Nephron progenitor cell (in vitro differentiated cells): ENCODE measurements at regions not wholly inside any gene's neighbourhood (a gene's known extent, or its start where the extent isn't known, plus 50 kb on each side); places are given as distances from the start of the nearest gene placed in this dataset.
"Not testable (repeated sequence)": the region's sequence is repeated elsewhere in the genome, so short reads cannot be mapped to it uniquely, and the experiment has no call there.

Experiments
- DNase-seq: peaks from one replicate; pipeline ENCODE4 v3.0.0; 2021
- H3K27ac Mint-ChIP-seq: 2 replicates; pipeline ENCODE4 v1.8.0; 2021; ENCODE audit warnings: mild to moderate bottlenecking, moderate library complexity, mixed read lengths
- H3K27me3 Mint-ChIP-seq: 2 replicates; pipeline ENCODE4 v1.8.0; 2021; ENCODE audit warnings: mild to moderate bottlenecking, low read depth, mixed read lengths; ENCODE audit not compliant: poor library complexity
- H3K36me3 Mint-ChIP-seq: 2 replicates; pipeline ENCODE4 v1.8.0; 2021; ENCODE audit warnings: low read depth, mixed read lengths
- H3K4me1 Mint-ChIP-seq: 2 replicates; pipeline ENCODE4 v1.8.0; 2021; ENCODE audit warnings: mixed read lengths
- H3K4me3 Mint-ChIP-seq: 2 replicates; pipeline ENCODE4 v1.8.0; 2021; ENCODE audit warnings: mild to moderate bottlenecking, moderate library complexity, mixed read lengths
- H3K9me3 Mint-ChIP-seq: 2 replicates; pipeline ENCODE4 v1.8.0; 2021; ENCODE audit warnings: mild to moderate bottlenecking, moderate library complexity, mixed read lengths
- TF ChIP-seq, protein P1 (sequence below): fragments of 200-600 bp; sonication (generic); IDR thresholded peaks from 2 replicates; pipeline ENCODE4 v1.5.0; 2021; ENCODE audit warnings: antibody characterized with exemption

DNA sequence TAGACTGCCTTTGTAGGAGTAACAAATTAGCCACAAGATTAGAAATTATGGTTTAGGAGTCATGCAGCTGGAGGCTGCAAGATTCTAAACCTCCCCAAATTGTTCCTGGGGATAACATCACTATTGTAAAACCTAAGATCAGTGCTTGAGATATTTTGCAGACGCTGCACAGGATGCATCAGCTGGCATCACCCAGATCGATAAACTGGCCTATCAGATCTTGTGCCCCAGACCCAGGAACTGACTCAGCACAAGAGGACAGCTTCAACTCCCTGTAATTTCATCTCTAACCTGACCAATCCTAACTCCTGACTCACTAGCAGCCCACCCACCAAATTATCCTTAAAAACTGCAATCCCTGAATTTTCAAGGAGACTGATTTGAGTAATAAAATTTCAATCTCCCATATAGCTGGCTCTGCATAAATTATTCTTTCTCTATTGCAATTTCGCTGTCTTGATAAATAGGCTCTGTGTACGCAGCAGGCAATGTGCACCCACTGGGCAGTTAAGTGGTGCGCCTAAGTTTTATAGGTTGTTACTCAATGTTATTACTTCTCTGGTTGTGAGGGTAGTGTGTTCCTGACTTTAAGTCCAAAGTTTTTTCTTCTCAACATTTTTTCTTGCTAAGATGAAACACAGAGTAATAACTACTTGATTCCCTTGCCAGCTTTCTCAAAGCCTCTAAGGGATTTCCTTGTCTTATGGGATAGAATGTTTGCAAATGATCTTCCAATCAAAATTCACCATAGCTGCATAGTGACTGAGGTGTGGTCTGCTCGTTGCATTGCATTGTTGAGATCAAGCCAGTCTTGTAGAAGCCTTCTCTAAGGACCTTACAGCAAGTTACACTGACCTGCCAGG lies 312.3 kb upstream of the DKK2 start:
- Mint-ChIP-seq H3K27ac (peak overlapping the region; percentile 23), H3K27me3 (no peaks in the 10 kb centered on the region), H3K9me3 (no peaks in the 10 kb centered on the region), H3K36me3 (no peaks in the 10 kb centered on the region), H3K4me1 (peaks cover 11% of the 10 kb centered on the region), H3K4me3 (no peak overlapping the region)
- TF ChIP-seq, protein P1, sequence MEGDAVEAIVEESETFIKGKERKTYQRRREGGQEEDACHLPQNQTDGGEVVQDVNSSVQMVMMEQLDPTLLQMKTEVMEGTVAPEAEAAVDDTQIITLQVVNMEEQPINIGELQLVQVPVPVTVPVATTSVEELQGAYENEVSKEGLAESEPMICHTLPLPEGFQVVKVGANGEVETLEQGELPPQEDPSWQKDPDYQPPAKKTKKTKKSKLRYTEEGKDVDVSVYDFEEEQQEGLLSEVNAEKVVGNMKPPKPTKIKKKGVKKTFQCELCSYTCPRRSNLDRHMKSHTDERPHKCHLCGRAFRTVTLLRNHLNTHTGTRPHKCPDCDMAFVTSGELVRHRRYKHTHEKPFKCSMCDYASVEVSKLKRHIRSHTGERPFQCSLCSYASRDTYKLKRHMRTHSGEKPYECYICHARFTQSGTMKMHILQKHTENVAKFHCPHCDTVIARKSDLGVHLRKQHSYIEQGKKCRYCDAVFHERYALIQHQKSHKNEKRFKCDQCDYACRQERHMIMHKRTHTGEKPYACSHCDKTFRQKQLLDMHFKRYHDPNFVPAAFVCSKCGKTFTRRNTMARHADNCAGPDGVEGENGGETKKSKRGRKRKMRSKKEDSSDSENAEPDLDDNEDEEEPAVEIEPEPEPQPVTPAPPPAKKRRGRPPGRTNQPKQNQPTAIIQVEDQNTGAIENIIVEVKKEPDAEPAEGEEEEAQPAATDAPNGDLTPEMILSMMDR, result no peak
- DNase-seq, result no peak

DNA sequence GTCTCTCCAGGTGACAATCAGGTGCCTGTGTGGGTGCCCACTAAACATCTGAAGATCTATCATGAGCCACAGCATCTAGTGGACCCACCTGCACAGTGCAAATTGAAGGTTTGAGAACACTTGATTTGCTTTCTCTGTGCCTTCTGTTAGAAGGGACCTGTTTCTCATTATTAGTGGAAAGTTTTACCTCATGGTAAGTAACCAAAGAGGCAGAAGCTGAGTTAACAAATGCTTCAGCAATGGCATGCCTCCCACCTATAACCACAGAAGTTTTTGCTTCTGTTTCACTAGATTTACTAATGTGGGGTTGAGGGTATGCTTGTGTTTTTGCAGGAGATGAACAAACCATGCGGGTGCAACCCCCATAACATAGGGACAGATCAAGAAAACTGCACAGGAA lies 297.4 kb upstream of the DKK2 start:
- Mint-ChIP-seq H3K27ac (no peak overlapping the region), H3K9me3 (peaks cover 16% of the 10 kb centered on the region), H3K4me1 (no peaks in the 10 kb centered on the region), H3K27me3 (no peaks in the 10 kb centered on the region), H3K36me3 (peaks cover 3% of the 10 kb centered on the region), H3K4me3 (no peak overlapping the region)
- TF ChIP-seq, protein P1, result no peak
- DNase-seq, result no peak

DNA sequence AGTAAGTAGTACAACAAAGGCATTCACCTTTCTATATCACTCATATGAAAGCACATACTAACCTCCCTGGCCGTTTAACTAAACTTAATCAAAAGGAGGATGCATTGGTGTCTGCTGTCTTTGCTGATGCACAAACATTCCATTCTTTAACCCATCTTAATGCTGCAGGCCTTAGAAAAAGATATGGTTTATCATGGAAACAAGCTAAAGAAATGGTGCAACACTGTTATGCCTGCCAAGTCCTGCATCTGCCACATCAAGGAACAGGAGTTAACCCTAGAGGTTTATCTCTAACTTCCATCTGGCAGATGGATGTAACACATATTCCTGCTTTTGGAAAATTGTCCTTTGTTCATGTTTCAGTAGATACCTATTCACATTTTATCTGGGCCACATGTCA lies 296.5 kb upstream of the DKK2 start:
- Mint-ChIP-seq H3K9me3 (peaks cover 25% of the 10 kb centered on the region), H3K36me3 (peaks cover 11% of the 10 kb centered on the region)
- DNase-seq, H3K27me3 Mint-ChIP-seq, H3K27ac Mint-ChIP-seq, H3K4me1 Mint-ChIP-seq, H3K4me3 Mint-ChIP-seq: not testable (repeated sequence)

DNA sequence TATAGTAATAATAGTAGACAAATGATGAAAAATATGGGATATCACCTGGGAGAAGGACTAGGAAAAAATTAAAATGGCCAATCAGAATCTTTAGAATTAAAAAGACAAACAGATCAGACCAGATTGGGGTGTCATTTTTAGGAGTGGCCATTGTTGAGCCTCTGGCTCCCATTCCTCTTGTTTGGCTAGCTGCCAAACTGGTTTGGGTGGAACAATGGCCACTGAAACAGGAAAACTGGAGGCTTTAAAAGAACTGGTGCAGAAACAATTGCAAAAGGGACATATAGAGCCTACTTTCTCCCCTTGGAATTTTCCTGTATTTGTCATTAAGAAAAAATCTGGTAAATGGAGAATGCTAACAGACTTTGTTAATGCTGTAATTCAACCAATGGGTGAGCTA lies 294.8 kb upstream of the DKK2 start:
- H3K27me3 Mint-ChIP-seq, result no peaks in the 10 kb centered on the region
- H3K27ac Mint-ChIP-seq, result no peak overlapping the region
- no peak overlapping the region for H3K4me3 Mint-ChIP-seq
- H3K4me1 Mint-ChIP-seq, result no peaks in the 10 kb centered on the region
- no peak for DNase-seq
- H3K9me3 Mint-ChIP-seq, result peaks cover 33% of the 10 kb centered on the region
- H3K36me3 Mint-ChIP-seq, result peaks cover 11% of the 10 kb centered on the region
- TF ChIP-seq, protein P1, result no peak

DNA sequence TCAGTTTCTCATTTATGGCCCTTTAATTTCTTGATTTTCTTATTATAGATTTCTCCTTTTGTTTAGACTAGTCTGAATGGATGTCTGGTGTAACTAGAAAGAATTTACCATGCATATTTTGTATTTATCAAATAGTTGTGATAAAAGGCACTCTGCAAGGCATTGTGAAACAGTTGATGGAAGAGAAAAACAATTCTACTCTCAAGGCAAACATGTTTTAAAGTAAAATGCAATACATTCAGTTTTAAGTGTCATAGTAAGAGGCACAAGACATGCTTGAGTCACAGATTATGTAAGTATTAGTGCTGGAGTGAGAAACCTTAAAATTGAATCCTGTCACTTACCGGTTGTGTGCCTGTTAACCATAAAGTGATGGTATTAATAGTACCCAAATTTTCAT lies 283.3 kb upstream of the DKK2 start:
- H3K4me3 Mint-ChIP-seq, result no peak overlapping the region
- H3K36me3 Mint-ChIP-seq, result no peaks in the 10 kb centered on the region
- no peak for DNase-seq
- H3K27ac Mint-ChIP-seq, result no peak overlapping the region
- H3K4me1 Mint-ChIP-seq, result no peaks in the 10 kb centered on the region
- TF ChIP-seq, protein P1, result no peak
- H3K27me3 Mint-ChIP-seq, result peaks cover 3% of the 10 kb centered on the region
- no peaks in the 10 kb centered on the region for H3K9me3 Mint-ChIP-seq

DNA sequence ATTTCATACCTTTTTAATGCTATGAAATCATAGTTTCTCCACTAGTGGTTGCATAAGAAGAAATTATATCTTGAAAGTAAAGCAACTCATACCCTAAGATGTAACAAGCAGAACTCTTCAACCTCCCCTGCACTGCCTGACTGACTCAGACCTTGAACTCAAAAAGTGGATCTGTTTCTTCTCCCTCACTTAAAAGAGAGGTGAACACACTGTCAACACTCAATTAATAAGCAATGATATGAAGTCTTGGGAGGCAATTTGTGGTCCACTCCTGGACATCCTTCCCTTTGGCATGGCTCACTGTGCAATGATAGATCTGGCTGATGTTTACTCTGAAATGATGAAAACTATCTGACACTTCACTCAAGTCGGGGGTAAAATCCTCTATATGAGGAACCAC lies 282.0 kb upstream of the DKK2 start:
- Mint-ChIP-seq H3K27me3 (peaks cover 3% of the 10 kb centered on the region), H3K36me3 (no peaks in the 10 kb centered on the region), H3K27ac (no peak overlapping the region), H3K4me3 (no peak overlapping the region), H3K4me1 (no peaks in the 10 kb centered on the region), H3K9me3 (no peaks in the 10 kb centered on the region)
- TF ChIP-seq, protein P1, result no peak
- no peak for DNase-seq
